ENCODE measurements at regions not wholly inside any gene's neighbourhood (a gene's known extent, or its start where the extent isn't known, plus 50 kb on each side); places are given as distances from the start of the nearest gene placed in this dataset.
"Not testable (repeated sequence)": the region's sequence is repeated elsewhere in the genome, so short reads cannot be mapped to it uniquely, and the experiment has no call there.

DNA sequence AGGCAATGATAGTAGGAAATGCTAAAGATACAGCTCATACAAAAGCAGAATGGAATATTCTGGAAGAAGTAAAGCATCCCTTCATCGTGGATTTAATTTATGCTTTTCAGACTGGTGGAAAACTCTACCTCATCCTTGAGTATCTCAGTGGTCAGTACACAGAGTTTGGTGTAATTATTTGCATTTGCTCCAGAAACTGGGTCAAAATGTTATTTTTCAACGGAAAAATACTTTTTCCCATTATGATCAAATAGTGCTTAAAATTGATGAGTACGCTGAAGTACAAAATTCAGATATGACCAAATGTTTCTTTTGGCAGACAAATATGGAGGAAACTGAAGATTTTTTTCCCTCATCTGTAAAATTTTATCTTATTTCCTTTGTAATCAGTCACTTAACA lies 137.0 kb downstream of the CDRT15L2 start:
- not testable (repeated sequence) for H3K4me1 ChIP-seq (ENCODE audit: insufficient read depth, low read length); H3K4me3 ChIP-seq (ENCODE audit: low read depth in 1 of 2, low read length in 2 of 2); H3K9ac ChIP-seq (ENCODE audit: low read length); H3K27me3 ChIP-seq (ENCODE audit: control insufficient read depth in 1 of 2, insufficient read depth in 2 of 2, low read length in 2 of 2); H3K27ac ChIP-seq (ENCODE audit: low read depth, low read length); H3K36me3 ChIP-seq (ENCODE audit: insufficient read depth, low read length); H3K9me3 ChIP-seq (ENCODE audit: low read length)

DNA sequence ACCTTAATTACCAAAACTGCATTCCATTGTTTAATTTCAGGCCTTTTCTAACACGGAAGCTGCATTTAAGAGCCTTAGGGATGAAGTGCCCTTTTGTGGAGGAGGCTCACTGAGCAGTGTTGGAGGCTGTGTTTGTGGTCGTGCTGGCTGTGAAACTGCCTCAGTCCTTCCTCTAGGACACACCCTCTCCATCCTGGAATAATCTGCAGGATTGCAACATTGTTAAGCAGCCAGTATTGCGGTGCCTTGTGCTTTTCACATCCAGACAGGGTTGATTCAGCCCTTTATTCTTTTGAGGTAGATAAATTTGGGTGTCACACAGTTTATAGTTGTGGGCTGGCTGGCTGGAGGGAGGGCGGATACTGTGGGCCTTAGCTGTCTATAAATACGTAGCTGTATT lies 141.6 kb downstream of the CDRT15L2 start:
- Histone ChIP-seq H3K27me3 (ENCODE audit: control insufficient read depth in 1 of 2, insufficient read depth in 2 of 2, low read length in 2 of 2) (no peaks in the 10 kb centered on the region), H3K36me3 (ENCODE audit: insufficient read depth, low read length) (no peaks in the 10 kb centered on the region), H3K9me3 (ENCODE audit: low read length) (no peaks in the 10 kb centered on the region), H3K27ac (ENCODE audit: low read depth, low read length) (no peak overlapping the region), H3K4me3 (ENCODE audit: low read depth in 1 of 2, low read length in 2 of 2) (no peak overlapping the region), H3K9ac (ENCODE audit: low read length) (no peak overlapping the region), H3K4me1 (ENCODE audit: insufficient read depth, low read length) (no peaks in the 10 kb centered on the region)

DNA sequence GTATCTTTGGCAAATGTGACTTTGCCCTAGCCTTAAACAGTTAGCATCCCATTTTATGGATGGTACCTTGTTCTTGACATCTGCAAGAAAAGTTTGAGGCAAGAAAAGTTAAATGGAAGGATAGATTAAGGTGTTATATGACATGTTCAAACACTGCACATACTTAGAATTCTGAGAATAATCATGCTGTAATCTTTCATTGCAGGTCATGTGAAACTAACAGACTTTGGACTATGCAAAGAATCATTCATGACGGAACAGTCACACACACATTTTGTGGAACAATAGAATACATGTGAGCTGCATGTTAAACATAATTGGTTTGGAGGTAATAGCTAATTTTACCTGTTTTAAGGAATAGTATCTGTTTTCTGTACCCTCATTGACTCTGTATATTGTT lies 144.9 kb downstream of the CDRT15L2 start:
- not testable (repeated sequence) for H3K27ac ChIP-seq (ENCODE audit: low read depth, low read length); H3K4me1 ChIP-seq (ENCODE audit: insufficient read depth, low read length); H3K4me3 ChIP-seq (ENCODE audit: low read depth in 1 of 2, low read length in 2 of 2); H3K36me3 ChIP-seq (ENCODE audit: insufficient read depth, low read length); H3K27me3 ChIP-seq (ENCODE audit: control insufficient read depth in 1 of 2, insufficient read depth in 2 of 2, low read length in 2 of 2); H3K9ac ChIP-seq (ENCODE audit: low read length); H3K9me3 ChIP-seq (ENCODE audit: low read length)

- not testable (repeated sequence) for H3K4me1 ChIP-seq (ENCODE audit: insufficient read depth, low read length); H3K27ac ChIP-seq (ENCODE audit: low read depth, low read length); H3K4me3 ChIP-seq (ENCODE audit: low read depth in 1 of 2, low read length in 2 of 2); H3K9me3 ChIP-seq (ENCODE audit: low read length); H3K9ac ChIP-seq (ENCODE audit: low read length); H3K36me3 ChIP-seq (ENCODE audit: insufficient read depth, low read length); H3K27me3 ChIP-seq (ENCODE audit: control insufficient read depth in 1 of 2, insufficient read depth in 2 of 2, low read length in 2 of 2)
Observed at GRCh38 chr17:20727201-20727600, 147.7 kb downstream of the CDRT15L2 start.

DNA sequence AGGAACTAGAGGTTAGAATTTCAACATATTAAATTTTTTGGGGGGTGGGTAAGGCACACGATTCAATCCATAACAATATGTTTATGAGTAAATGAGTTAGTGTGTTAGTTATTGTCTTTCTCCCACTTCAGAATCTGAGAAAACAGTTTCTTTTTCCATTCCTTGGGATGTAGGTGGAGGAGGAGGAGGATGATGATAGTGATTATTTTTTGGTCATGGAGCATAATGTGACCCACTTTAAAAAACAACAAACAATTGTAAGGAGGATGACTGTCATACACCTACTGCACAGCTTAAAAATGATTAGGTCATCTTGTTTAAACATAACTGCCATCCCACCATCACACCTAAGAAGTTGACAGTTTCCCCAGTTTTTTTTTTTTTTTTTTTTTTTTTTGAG lies 148.7 kb downstream of the CDRT15L2 start:
- H3K27ac ChIP-seq (ENCODE audit: low read depth, low read length) = no peak overlapping the region
- H3K27me3 ChIP-seq (ENCODE audit: control insufficient read depth in 1 of 2, insufficient read depth in 2 of 2, low read length in 2 of 2) = no peaks in the 10 kb centered on the region
- H3K36me3 ChIP-seq (ENCODE audit: insufficient read depth, low read length) = no peaks in the 10 kb centered on the region
- H3K4me3 ChIP-seq (ENCODE audit: low read depth in 1 of 2, low read length in 2 of 2) = no peak overlapping the region
- no peaks in the 10 kb centered on the region for H3K9me3 ChIP-seq (ENCODE audit: low read length)
- H3K4me1 ChIP-seq (ENCODE audit: insufficient read depth, low read length) = no peaks in the 10 kb centered on the region
- no peak overlapping the region for H3K9ac ChIP-seq (ENCODE audit: low read length)

DNA sequence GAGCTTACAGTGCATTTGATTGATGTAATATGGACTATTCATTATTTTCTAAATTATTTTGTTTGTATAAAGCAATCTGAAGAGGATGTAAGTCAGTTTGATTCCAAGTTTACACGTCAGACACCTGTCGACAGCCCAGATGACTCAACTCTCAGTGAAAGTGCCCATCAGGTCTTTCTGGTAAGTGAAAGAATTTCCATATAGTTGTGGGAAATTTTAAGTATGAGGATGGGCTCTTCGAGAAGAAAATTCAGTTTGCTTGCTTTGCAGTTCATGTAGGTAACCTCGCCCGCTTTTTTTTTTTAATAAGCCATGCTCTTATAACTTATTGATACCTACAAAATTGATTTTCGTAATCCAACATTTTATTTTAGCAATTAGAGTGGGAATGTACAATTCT lies 151.6 kb downstream of the CDRT15L2 start:
- not testable (repeated sequence) for H3K27ac ChIP-seq (ENCODE audit: low read depth, low read length)

GRCh38 chr17:20733923-20734322 lies 154.4 kb downstream of the CDRT15L2 start:
- H3K9ac ChIP-seq (ENCODE audit: low read length) = no peak overlapping the region
- no peaks in the 10 kb centered on the region for H3K36me3 ChIP-seq (ENCODE audit: insufficient read depth, low read length)
- H3K9me3 ChIP-seq (ENCODE audit: low read length) = no peaks in the 10 kb centered on the region

More for the DNA sequence above, 151.6 kb downstream of the CDRT15L2 start:
- not testable (repeated sequence) for H3K36me3 ChIP-seq (ENCODE audit: insufficient read depth, low read length); H3K9me3 ChIP-seq (ENCODE audit: low read length); H3K4me1 ChIP-seq (ENCODE audit: insufficient read depth, low read length); H3K9ac ChIP-seq (ENCODE audit: low read length); H3K27me3 ChIP-seq (ENCODE audit: control insufficient read depth in 1 of 2, insufficient read depth in 2 of 2, low read length in 2 of 2); H3K4me3 ChIP-seq (ENCODE audit: low read depth in 1 of 2, low read length in 2 of 2)

GRCh38 chr17:20735796-20736195 lies 156.3 kb downstream of the CDRT15L2 start:
- H3K4me1 ChIP-seq (ENCODE audit: insufficient read depth, low read length) = no peaks in the 10 kb centered on the region
- no peak overlapping the region for H3K4me3 ChIP-seq (ENCODE audit: low read depth in 1 of 2, low read length in 2 of 2)
- no peak overlapping the region for H3K27ac ChIP-seq (ENCODE audit: low read depth, low read length)
- no peak overlapping the region for H3K9ac ChIP-seq (ENCODE audit: low read length)
- H3K9me3 ChIP-seq (ENCODE audit: low read length) = no peaks in the 10 kb centered on the region
- H3K36me3 ChIP-seq (ENCODE audit: insufficient read depth, low read length) = no peaks in the 10 kb centered on the region
- H3K27me3 ChIP-seq (ENCODE audit: control insufficient read depth in 1 of 2, insufficient read depth in 2 of 2, low read length in 2 of 2) = no peaks in the 10 kb centered on the region

More at GRCh38 chr17:20733923-20734322, 154.4 kb downstream of the CDRT15L2 start:
- Histone ChIP-seq H3K27me3 (ENCODE audit: control insufficient read depth in 1 of 2, insufficient read depth in 2 of 2, low read length in 2 of 2) (no peaks in the 10 kb centered on the region), H3K27ac (ENCODE audit: low read depth, low read length) (no peak overlapping the region), H3K4me1 (ENCODE audit: insufficient read depth, low read length) (no peaks in the 10 kb centered on the region), H3K4me3 (ENCODE audit: low read depth in 1 of 2, low read length in 2 of 2) (no peak overlapping the region)

DNA sequence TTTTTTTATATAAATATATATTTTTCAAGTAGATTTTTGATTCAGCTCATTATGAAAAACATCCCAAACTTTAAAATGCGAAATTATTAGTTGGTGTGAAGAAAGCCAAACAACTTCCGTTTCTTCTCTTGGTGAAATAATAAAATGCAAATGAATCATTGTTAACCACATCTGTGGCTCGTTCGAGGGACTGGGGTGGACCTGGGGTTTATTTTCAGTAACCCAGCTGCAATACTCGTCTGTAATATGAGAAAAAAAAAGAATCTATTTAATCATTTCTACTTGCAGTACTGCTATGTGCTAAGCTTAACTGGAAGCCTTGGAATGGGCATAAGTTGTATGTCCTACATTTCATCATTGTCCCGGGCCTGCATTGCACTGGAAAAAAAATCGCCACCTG lies 158.1 kb downstream of the CDRT15L2 start:
- H3K9me3 ChIP-seq (ENCODE audit: low read length); H3K4me1 ChIP-seq (ENCODE audit: insufficient read depth, low read length); H3K27me3 ChIP-seq (ENCODE audit: control insufficient read depth in 1 of 2, insufficient read depth in 2 of 2, low read length in 2 of 2); H3K9ac ChIP-seq (ENCODE audit: low read length); H3K4me3 ChIP-seq (ENCODE audit: low read depth in 1 of 2, low read length in 2 of 2); H3K36me3 ChIP-seq (ENCODE audit: insufficient read depth, low read length); H3K27ac ChIP-seq (ENCODE audit: low read depth, low read length): not testable (repeated sequence)

DNA sequence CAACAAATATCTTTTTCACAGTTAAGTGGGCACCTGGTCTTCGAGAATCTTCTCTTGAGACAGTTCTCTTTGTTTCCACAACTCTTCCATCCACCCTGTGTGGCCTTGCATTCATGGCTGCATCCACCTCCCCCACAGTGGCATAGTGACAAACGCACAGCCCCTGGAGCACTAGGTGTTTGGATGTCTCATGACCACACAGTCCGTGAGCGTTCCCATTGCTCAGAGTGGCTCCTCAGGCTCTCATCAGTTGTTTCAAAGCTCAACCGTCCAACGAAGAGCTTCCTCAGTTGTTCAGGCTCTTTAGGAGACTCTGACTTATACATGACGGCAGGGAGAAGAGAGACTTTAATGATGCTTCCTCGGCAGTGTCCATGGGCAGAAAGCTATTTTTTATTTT lies 191.6 kb downstream of the CDRT15L2 start:
- Histone ChIP-seq H3K36me3 (ENCODE audit: insufficient read depth, low read length) (no peaks in the 10 kb centered on the region), H3K9ac (ENCODE audit: low read length) (no peak overlapping the region), H3K4me1 (ENCODE audit: insufficient read depth, low read length) (no peaks in the 10 kb centered on the region), H3K27me3 (ENCODE audit: control insufficient read depth in 1 of 2, insufficient read depth in 2 of 2, low read length in 2 of 2) (no peaks in the 10 kb centered on the region), H3K9me3 (ENCODE audit: low read length) (no peaks in the 10 kb centered on the region), H3K4me3 (ENCODE audit: low read depth in 1 of 2, low read length in 2 of 2) (no peak overlapping the region), H3K27ac (ENCODE audit: low read depth, low read length) (no peak overlapping the region)

DNA sequence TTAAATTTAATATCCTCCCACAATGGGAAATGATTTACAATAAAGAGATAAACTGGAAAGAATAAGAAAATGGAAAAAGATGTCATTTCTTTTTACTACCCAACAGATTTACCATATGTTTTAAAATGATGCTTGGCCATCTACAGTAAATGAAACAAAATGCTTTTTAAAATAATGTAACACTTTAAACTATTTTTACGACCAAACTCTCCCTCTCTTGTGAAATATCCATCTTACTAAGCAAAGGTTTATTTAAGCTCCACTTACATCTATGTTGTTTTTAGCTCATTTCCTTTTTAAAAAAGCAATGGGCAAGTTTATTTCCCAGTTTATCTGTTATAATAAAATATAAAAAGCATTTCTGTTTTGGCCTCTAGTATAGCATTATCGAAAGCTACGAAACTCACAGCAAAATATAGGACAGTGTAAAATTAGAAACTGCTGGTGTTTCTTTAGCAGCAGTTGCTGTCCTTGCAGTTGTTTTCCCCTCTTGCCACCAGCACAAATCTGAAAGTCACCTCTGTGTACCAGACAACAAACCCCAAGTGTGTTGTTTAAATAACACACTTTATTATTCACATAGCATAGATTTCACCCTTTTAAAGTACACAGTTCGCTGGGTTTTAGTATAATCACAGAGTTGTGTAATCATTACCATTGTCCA lies 195.1 kb downstream of the CDRT15L2 start:
- H3K36me3 ChIP-seq (ENCODE audit: insufficient read depth, low read length) = no peaks in the 10 kb centered on the region
- no peak overlapping the region for H3K9ac ChIP-seq (ENCODE audit: low read length)
- no peak overlapping the region for H3K4me3 ChIP-seq (ENCODE audit: low read depth in 1 of 2, low read length in 2 of 2)
- H3K9me3 ChIP-seq (ENCODE audit: low read length) = no peaks in the 10 kb centered on the region
- no peak overlapping the region for H3K27ac ChIP-seq (ENCODE audit: low read depth, low read length)
- no peaks in the 10 kb centered on the region for H3K27me3 ChIP-seq (ENCODE audit: control insufficient read depth in 1 of 2, insufficient read depth in 2 of 2, low read length in 2 of 2)
- H3K4me1 ChIP-seq (ENCODE audit: insufficient read depth, low read length) = no peaks in the 10 kb centered on the region

DNA sequence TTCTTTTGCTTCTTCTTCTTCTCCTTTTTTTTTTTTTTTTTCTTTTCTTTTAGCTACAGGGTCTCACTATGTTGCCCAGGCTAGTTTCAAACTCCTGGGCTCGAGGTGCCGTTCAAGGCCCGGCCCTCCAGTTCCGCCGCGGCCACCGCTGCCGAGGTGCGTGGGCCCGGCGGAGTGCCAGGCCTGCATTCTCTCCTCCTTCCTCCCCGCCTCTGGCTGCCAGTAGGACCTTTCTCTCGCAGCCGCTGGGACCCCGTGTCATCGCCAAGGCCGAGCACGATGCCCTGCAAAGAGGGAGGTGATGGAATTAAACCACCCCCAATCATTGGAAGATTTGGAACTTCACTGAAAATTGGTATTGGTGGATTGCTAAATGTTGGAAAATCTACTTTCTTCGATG lies 195.8 kb downstream of the CDRT15L2 start:
- H3K27me3 ChIP-seq (ENCODE audit: control insufficient read depth in 1 of 2, insufficient read depth in 2 of 2, low read length in 2 of 2) = no peaks in the 10 kb centered on the region
- H3K4me3 ChIP-seq (ENCODE audit: low read depth in 1 of 2, low read length in 2 of 2) = no peak overlapping the region
- H3K9ac ChIP-seq (ENCODE audit: low read length) = no peak overlapping the region
- no peaks in the 10 kb centered on the region for H3K9me3 ChIP-seq (ENCODE audit: low read length)
- H3K36me3 ChIP-seq (ENCODE audit: insufficient read depth, low read length) = no peaks in the 10 kb centered on the region
- H3K4me1 ChIP-seq (ENCODE audit: insufficient read depth, low read length) = no peaks in the 10 kb centered on the region
- H3K27ac ChIP-seq (ENCODE audit: low read depth, low read length) = no peak overlapping the region

All from muscle layer of colon (tissue), 2 donors.